HG02798 (cell line): ENCODE measurements at regions not wholly inside any gene's neighbourhood (a gene's known extent, or its start where the extent isn't known, plus 50 kb on each side); places are given as distances from the start of the nearest gene placed in this dataset.
"Not testable (repeated sequence)": the region's sequence is repeated elsewhere in the genome, so short reads cannot be mapped to it uniquely, and the experiment has no call there.

ENCODE experiments used
- ATAC-seq: cut with Tn5 transposase; IDR thresholded peaks from one replicate; pipeline ENCODE4 v1.9.1; 2021; ENCODE audit warnings: mild to moderate bottlenecking; ENCODE audit not compliant: unreplicated experiment, poor library complexity

- no peak for ATAC-seq
These were observed 284.6 kb upstream of the PROK2 start for GRCh38 chr3:72069543-72069942.

- no peak for ATAC-seq
These were observed 283.7 kb upstream of the PROK2 start for GRCh38 chr3:72068621-72069020.

GRCh38 chr3:72067721-72068120 lies 282.8 kb upstream of the PROK2 start:
- ATAC-seq, result no peak

GRCh38 chr3:72065872-72066641 lies 281.1 kb upstream of the PROK2 start:
- ATAC-seq, result no peak

GRCh38 chr3:72065236-72065635 lies 280.3 kb upstream of the PROK2 start:
- no peak for ATAC-seq

GRCh38 chr3:72064727-72065126 lies 279.8 kb upstream of the PROK2 start:
- ATAC-seq, result not testable (repeated sequence)

- ATAC-seq, result no peak
These were observed 277.1 kb upstream of the PROK2 start for GRCh38 chr3:72062017-72062416.

GRCh38 chr3:72060447-72061034 lies 275.6 kb upstream of the PROK2 start:
- ATAC-seq, result no peak

- no peak for ATAC-seq
These were observed 273.6 kb upstream of the PROK2 start for GRCh38 chr3:72058493-72059081.

- no peak for ATAC-seq
These were observed 270.5 kb upstream of the PROK2 start for GRCh38 chr3:72055436-72055835.

- no peak for ATAC-seq
These were observed 270.0 kb upstream of the PROK2 start for GRCh38 chr3:72054976-72055375.

- ATAC-seq, result no peak
These were observed 268.0 kb upstream of the PROK2 start for GRCh38 chr3:72052841-72053409.

GRCh38 chr3:72050771-72051170 lies 265.8 kb upstream of the PROK2 start:
- ATAC-seq, result no peak

GRCh38 chr3:72050048-72050632 lies 265.2 kb upstream of the PROK2 start:
- ATAC-seq, result no peak

- no peak for ATAC-seq
These were observed 264.4 kb upstream of the PROK2 start for GRCh38 chr3:72049300-72049699.

GRCh38 chr3:72048873-72049272 lies 263.9 kb upstream of the PROK2 start:
- no peak for ATAC-seq

GRCh38 chr3:72047221-72047871 lies 262.4 kb upstream of the PROK2 start:
- no peak for ATAC-seq

- no peak for ATAC-seq
These were observed 259.4 kb upstream of the PROK2 start for GRCh38 chr3:72044231-72044855.

- no peak for ATAC-seq
These were observed 258.5 kb upstream of the PROK2 start for GRCh38 chr3:72043204-72044133.
